Activated CD4-positive, alpha-beta T cell treated with anti-CD3 and anti-CD28 coated beads, Interleukin-2, amount 50 U/mL, for 24 hours (primary cell): ENCODE measurements at regions not wholly inside any gene's neighbourhood (a gene's known extent, or its start where the extent isn't known, plus 50 kb on each side); places are given as distances from the start of the nearest gene placed in this dataset.
"Not testable (repeated sequence)": the region's sequence is repeated elsewhere in the genome, so short reads cannot be mapped to it uniquely, and the experiment has no call there.

ENCODE experiments used
- DNase-seq, 2 donors: peaks; one replicate each; pipeline ENCODE4 v3.0.0-alpha.2; 2020; ENCODE audit warnings: low read depth in 1 of 2, low spot score in 1 of 2

DNA sequence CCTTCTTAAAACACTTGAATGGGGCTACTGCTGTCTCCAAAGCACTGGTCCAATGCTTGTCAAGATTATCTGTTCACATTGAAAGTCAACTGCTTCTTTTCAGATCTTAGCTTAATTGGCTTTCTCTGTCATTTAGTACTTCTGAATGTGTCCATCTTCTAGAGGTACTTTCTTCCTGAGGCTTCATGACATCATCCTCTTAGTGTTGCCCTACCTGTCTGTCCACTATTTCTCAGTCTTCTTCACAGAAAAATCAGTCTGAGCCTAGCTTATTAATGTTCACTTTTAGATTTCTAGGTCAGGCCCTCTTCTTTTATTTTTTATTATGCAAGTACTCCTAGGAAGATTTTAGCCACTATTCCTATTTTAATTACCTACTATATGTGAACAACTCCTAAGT is 899.9 kb downstream of the DTWD2 start:
- DNase-seq = no peak

GRCh38 chr5:118076490-118076889 is 911.9 kb downstream of the DTWD2 start:
- DNase-seq = no peak

- DNase-seq = no peak
These were observed 918.3 kb downstream of the DTWD2 start for GRCh38 chr5:118070041-118070440.

GRCh38 chr5:118069452-118069851 is 918.9 kb downstream of the DTWD2 start:
- no peak for DNase-seq

DNA sequence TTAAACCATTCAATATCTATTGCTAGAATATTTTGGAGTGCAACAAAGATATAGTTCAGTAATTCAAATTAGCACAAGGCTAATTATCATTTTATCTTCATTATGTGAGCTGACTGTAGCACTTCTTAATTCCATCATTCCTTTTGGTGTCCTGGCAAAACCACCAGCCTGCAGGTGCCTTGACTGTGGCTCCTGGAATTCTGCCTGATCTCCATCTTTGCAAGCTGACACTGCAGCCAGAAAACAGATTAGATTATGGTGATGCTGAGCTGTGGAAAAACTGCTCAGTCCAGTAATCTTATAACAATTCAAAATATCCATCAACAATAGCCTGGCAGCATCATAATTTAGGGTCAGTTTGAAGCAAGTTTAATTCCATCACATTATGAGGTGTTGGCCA is 919.5 kb downstream of the DTWD2 start:
- DNase-seq = no peak

DNA sequence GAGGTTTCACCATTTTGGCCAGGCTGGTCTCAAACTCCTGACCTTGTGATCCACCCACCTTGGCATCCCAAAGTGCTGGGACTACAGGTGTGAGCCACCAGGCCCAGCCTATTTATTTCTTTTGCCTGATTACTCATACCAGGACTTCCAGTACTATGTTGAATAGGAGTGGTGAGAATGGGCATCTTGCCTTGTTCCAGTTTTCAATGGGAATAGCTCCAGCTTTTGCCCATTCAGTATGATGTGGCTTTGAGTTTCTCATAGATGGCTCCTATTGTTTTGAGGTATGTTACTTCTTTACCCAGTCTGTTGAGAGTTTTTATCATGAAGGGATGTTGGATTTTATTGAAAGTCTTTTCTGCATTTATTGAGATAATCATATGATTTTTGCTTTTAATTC is 924.5 kb downstream of the DTWD2 start:
- not testable (repeated sequence) for DNase-seq

- DNase-seq = no peak
These were observed 927.5 kb downstream of the DTWD2 start for GRCh38 chr5:118060833-118061232.

DNA sequence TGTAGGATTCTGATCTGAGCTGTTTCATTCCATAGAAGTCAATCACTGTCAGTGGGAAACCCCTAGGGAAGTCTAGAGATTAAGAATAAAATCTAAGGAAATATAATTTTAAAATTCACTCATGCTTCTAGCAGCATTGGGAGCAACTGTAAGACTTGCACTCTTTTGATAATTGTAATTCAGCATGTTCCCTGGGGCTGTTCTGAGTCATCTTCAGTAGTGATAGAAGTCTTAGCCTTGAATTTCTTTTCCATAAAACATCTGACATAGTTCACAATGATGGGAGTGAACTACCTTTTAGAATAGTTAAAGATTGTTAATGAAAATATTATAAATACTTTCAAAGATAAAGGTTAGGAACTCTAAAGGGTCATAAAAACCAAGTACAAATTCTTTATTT is 935.8 kb downstream of the DTWD2 start:
- DNase-seq = no peak

DNA sequence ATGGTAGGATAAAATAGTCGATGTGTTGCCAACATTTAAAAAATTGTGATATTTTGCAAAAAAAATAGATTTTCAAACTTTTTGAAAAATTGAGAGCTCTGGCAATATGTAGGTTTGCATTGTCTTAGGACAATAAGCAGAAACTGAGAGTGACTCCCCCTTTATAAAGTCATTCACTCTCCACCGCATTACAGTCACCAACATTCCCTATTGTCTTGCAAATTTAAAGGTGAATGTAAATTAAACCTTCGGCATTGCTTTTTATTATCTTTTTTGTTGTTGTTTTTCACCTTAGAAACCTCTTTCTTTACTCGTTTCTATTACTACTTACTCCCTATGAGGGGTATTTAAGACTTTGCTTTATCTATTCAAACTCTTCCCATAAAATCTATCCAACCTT is 944.2 kb downstream of the DTWD2 start:
- no peak for DNase-seq

DNA sequence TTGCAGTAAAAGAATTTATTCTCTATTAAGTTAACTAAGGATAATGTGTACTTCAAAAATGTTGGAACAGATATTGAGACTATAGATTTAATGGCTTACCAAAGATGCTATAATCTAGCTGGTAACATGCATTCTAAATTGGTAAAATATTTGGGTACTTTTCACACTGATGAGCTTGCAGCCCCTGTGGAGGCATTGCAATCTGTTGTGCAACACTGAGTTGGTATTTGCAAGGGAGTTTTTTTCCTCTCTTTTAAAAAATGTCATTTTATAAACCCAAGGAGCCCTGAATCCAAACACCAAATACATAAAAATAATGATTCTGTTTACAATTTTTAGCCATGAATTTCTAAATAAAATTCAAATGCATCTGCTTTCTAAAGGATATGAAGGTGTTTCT is 944.8 kb downstream of the DTWD2 start:
- no peak for DNase-seq

- DNase-seq = no peak
These were observed 946.3 kb downstream of the DTWD2 start for GRCh38 chr5:118042076-118042475.

DNA sequence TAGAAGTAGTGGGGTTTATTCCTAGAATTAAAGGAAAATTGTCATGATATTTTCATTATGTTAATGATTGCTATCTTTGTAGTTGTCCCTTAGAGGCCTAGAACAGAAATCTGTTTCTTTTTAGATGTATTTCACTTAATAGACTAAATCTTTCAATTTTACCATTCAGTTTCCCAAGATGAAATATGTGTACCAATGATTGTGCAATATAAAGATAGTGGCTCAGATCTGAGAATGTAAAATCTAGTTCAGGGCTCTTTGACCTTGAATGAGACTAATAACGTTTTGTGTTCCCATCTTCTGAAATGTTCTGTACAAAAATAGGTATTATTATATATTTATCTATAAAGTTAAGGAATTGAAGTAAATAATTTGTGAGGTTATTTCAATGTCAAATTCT is 947.9 kb downstream of the DTWD2 start:
- no peak for DNase-seq

DNA sequence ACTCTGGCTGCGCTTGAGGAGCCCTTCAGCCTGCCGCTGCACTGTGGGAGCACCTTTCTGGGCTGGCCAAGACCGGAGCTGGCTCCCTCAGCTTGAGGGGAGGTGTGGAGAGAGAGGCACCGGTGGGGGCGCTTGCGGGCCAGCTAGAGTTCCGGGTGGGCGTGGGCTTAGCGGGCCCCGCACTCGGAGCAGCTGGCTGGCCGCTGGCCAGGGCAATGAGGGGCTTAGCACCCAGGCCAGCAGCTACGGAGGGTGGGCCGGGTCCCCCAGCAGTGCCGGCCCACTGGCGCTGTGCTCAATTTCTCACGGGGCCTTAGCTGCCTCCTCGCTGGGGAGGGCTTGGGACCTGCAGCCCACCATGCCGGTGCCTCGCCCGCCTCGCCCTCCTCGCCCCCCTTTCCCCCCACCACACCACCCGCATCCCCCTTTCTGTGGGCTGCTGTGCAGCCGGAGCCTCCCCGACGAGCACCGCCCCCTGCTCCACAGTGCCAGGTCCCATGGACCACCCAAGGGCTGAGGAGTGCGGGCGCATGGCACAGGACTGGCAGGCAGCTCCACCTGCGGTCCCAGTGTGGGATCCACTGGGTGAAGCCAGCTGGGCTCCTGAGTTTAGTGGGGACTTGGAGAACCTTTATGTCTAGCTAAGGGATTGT is 954.5 kb downstream of the DTWD2 start:
- DNase-seq = no peak

- no peak for DNase-seq
These were observed 958.5 kb downstream of the DTWD2 start for GRCh38 chr5:118029807-118030206.

- no peak for DNase-seq
These were observed 966.3 kb downstream of the DTWD2 start for GRCh38 chr5:118022062-118022461.

GRCh38 chr5:118017536-118017935 is 970.8 kb downstream of the DTWD2 start:
- no peak for DNase-seq

- no peak for DNase-seq
These were observed 972.0 kb downstream of the DTWD2 start for GRCh38 chr5:118016396-118016795.

DNA sequence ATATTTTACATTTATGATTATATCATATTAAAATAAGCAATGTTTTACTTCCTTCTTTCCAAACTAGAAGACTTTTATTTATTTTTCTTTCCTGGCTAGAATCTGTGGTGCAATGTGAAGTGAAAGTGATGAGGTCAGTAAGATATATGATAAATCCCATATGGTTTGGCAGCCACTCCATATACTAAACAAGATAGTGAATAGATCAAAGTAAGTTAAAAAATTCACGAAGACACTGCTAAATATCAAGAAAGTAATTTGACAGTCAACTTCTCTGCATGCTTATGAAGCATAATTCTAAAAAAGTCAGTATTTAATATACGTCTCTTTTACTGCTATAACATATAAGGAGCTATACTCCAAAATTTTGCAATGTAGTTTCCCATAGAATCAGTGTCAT is 972.8 kb downstream of the DTWD2 start:
- no peak for DNase-seq

- no peak for DNase-seq
These were observed 978.5 kb downstream of the DTWD2 start for GRCh38 chr5:118009741-118010297.

DNA sequence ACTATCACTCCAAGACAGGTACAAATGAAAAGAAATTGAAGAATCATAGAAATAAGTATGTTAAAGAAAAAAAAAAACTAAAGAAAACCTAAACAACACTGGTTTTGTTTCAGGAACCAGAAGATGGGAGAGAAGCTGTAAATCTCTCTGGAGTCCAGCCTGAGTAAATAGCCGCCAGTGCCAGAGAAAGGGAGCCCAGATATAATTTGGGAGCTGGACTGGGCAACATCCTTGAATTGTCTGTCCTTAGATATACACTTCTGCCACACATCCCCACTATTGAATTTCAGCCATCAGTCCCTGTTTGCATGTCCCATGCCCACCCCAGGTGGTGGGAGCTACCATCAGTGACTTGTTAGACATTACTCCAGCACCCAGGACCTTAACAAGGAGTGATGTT is 979.6 kb downstream of the DTWD2 start:
- DNase-seq = no peak

- no peak for DNase-seq
These were observed 981.1 kb downstream of the DTWD2 start for GRCh38 chr5:118007262-118007661.

DNA sequence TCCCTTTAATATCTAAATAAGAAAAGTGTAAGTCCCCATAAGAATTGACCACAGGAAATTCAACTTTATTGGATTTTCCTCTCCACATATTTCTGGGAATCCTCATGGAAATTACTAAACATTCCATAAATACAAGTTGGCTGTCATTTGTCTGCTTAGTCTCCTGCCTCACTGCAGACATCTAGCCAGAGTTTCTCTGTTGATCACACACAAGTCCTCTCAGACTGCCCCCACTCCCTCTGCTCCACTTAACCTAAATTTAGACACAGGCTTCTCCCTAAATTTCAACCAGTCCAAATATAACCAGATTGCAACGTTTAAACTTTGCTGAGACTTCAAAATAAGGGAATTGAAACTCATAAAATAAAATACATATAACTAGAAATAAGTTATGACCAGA is 982.1 kb downstream of the DTWD2 start:
- DNase-seq = no peak

DNA sequence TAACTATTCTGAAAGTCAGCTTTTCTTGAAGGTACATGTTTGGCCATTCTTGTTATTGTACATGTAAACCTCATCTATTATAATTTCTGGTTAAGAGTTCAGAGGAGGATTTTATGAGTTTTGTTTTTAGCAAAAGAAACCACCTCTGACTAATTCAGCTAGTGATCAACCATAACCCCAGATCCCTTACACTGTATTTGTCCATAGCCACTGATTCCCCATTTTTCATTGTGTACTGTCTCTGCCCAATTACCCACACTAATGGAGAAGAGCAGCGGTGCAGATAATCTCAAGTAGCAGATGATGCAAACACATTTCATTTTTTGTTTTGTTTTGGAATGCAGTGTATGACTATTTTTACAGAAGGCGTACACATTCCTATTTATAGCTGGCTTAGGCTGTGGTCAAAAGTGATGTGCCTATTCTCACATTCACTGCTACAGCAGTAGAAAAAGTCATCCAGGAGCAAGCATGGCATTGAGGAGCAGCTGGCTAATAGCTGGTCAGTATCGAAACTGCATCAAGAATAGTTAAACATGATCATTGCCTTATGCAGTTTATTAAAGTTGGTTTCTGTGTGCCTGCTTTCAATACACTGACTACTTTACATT is 988.3 kb downstream of the DTWD2 start:
- DNase-seq = no peak
